ENCODE measurements at regions not wholly inside any gene's neighbourhood (a gene's known extent, or its start where the extent isn't known, plus 50 kb on each side); places are given as distances from the start of the nearest gene placed in this dataset.
A peak's percentile ranks its signal among the peaks of the same experiment; 100 is the strongest.

- no peak for DNase-seq (ENCODE audit: low read depth)
- TF ChIP-seq, protein P1, sequence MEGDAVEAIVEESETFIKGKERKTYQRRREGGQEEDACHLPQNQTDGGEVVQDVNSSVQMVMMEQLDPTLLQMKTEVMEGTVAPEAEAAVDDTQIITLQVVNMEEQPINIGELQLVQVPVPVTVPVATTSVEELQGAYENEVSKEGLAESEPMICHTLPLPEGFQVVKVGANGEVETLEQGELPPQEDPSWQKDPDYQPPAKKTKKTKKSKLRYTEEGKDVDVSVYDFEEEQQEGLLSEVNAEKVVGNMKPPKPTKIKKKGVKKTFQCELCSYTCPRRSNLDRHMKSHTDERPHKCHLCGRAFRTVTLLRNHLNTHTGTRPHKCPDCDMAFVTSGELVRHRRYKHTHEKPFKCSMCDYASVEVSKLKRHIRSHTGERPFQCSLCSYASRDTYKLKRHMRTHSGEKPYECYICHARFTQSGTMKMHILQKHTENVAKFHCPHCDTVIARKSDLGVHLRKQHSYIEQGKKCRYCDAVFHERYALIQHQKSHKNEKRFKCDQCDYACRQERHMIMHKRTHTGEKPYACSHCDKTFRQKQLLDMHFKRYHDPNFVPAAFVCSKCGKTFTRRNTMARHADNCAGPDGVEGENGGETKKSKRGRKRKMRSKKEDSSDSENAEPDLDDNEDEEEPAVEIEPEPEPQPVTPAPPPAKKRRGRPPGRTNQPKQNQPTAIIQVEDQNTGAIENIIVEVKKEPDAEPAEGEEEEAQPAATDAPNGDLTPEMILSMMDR (conservative IDR thresholded peaks at IDR 0.05; ENCODE audit: control insufficient read depth, insufficient read depth, low read depth, low read length) = no peak
- H3K4me3 ChIP-seq (ENCODE audit: control insufficient read depth, low read depth, low read length) = no peak overlapping the region
These were observed 111.5 kb upstream of the CLMP start for GRCh38 chr11:123306531-123306930.

- DNase-seq (ENCODE audit: low read depth) = no peak
- TF ChIP-seq, protein P1 (conservative IDR thresholded peaks at IDR 0.05; ENCODE audit: control insufficient read depth, insufficient read depth, low read depth, low read length) = no peak
- H3K4me3 ChIP-seq (ENCODE audit: control insufficient read depth, low read depth, low read length) = no peak overlapping the region
These were observed 110.7 kb upstream of the CLMP start for GRCh38 chr11:123305601-123306375.

GRCh38 chr11:123304828-123305466 lies 109.9 kb upstream of the CLMP start:
- no peak overlapping the region for H3K4me3 ChIP-seq (ENCODE audit: control insufficient read depth, low read depth, low read length)
- DNase-seq (ENCODE audit: low read depth) = no peak
- TF ChIP-seq, protein P1 (conservative IDR thresholded peaks at IDR 0.05; ENCODE audit: control insufficient read depth, insufficient read depth, low read depth, low read length) = no peak

DNA sequence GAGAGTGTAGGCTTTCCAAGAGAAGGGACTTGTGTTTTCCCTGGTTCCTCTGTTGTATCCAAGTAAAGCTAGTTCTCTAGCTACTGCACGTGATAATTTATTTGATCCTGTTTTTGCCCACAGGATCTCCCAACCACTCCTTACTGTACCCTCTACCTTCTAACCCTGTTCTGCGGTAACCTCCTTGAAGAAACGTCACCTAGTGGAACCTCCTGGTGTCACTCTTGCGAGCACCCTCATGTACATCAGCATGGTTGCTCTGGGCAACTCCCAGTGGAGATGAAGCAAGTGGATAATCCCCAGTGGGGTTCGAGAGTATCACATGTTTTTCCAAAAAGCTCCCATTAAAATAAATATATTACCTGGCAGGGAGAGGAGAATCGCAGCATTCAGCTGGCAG lies 108.9 kb upstream of the CLMP start:
- TF ChIP-seq, protein P1 (conservative IDR thresholded peaks at IDR 0.05; ENCODE audit: control insufficient read depth, insufficient read depth, low read depth, low read length) = no peak
- DNase-seq (ENCODE audit: low read depth) = no peak
- H3K4me3 ChIP-seq (ENCODE audit: control insufficient read depth, low read depth, low read length) = no peak overlapping the region

GRCh38 chr11:123302751-123303195 lies 107.7 kb upstream of the CLMP start:
- TF ChIP-seq, protein P1 (conservative IDR thresholded peaks at IDR 0.05; ENCODE audit: control insufficient read depth, insufficient read depth, low read depth, low read length) = peak; percentile 28
- no peak overlapping the region for H3K4me3 ChIP-seq (ENCODE audit: control insufficient read depth, low read depth, low read length)
- peak; percentile 59 for DNase-seq (ENCODE audit: low read depth)

DNA sequence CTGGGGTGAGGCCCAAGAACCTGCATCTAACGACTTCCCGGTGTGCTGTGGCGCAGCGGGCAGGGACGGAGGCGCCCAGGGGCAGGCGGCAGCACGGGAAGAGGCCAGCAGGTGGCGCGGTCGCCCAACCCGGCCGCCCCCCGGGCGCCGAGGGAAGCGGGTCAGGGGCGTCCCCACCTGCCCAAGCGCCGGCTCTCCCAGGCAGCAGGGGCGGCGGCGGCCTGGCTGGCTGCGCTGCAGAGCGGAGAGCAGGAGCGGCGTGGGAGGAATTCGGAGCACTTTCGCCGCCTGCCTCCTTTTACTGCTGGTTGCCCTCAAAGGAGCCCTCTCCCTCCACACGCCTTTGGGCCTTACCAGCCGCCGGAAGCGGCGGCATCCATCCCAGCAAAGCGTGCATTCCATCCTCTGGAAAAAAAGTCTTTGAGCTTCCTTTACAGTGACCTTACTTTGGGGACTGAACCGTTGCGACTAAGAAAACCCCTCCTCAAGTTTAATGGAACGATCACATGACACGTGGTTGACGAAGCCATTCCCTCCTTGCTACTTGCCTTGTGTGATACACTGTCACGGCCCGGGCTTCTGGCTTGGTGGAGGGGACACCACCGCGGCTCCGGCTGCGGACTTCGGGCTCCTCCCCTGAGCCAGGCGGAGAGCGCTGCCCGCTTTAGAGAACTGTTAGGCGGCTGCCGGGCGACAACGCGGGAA lies 106.8 kb upstream of the CLMP start:
- DNase-seq (ENCODE audit: low read depth) = peak; percentile 14
- no peak overlapping the region for H3K4me3 ChIP-seq (ENCODE audit: control insufficient read depth, low read depth, low read length)
- TF ChIP-seq, protein P1 (conservative IDR thresholded peaks at IDR 0.05; ENCODE audit: control insufficient read depth, insufficient read depth, low read depth, low read length) = peak; percentile 37

All from fibroblast of mammary gland (primary cell).